ENCODE measurements at regions not wholly inside any gene's neighbourhood (a gene's known extent, or its start where the extent isn't known, plus 50 kb on each side); places are given as distances from the start of the nearest gene placed in this dataset.

DNA sequence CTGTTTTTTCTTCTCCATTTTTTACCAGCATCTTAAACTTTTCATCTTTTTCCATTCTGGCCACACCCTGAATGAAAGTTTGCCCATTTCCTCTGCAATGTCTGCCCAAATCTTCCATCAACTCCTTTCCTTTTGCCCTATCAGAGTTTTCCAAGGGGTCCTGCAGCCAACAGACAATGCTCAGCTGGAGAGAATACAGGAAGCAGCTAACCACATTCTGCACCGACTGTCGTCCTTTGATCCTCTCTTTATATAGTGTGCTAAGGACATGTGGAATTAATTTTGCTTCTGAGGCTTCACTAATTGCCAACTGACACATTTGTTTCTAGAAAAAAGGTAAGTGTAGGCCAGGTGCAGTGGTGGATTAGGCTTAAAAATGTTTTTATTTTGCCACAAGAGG lies 50.5 kb upstream of the DLX2 start:
- DNase-seq: no peak

DNA sequence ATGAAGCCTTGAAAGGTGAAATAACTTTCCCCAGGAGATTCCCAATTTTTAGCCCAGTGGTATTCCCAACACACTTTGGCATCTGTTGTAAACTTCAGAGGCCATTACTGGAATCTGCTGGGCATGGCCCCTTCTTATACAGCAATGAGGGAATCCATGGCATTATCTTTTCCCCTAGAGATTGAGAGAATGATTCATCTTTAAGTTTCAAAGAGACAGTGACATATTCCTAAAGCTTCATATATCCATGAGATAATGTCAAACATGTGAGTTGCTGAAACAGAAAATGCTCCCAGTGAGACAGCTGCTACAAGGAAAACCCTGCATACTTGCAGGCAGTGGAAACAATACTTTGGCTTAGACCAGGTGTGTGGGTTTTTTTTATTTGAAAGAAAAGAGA lies 51.1 kb upstream of the DLX2 start:
- no peak for DNase-seq

DNA sequence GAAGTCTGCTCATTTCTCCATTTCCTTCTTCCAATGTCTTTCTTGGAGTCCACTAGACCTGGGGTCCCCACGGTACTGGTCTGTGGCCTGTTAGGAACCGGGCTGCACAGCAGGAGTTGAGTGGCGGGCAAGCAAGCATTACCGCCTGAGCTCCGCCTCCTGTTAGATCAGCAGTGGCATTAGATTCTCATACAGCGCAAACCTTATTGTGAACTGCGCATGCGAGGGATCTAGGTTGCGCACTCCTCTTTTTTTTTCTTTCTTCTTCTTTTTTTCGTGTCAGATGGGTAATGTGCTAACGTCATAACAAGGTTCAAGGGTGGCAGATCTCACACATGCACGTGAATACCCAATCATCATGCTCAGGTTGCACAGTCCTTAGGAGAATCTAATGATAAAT lies 53.1 kb upstream of the DLX2 start:
- DNase-seq: no peak

- no peak for DNase-seq
Measured at GRCh38 chr2:172160839-172161238, 58.1 kb upstream of the DLX2 start.

GRCh38 chr2:172162225-172162733 lies 59.6 kb upstream of the DLX2 start:
- no peak for DNase-seq

- DNase-seq: no peak
Measured at GRCh38 chr2:172162739-172163336, 60.1 kb upstream of the DLX2 start.

- no peak for DNase-seq
Measured at GRCh38 chr2:172168917-172169346, 66.2 kb upstream of the DLX2 start.

- no peak for DNase-seq
Measured at GRCh38 chr2:172169611-172170010, 66.9 kb upstream of the DLX2 start.

- no peak for DNase-seq
Measured at GRCh38 chr2:172172513-172173173, 69.9 kb upstream of the DLX2 start.

DNA sequence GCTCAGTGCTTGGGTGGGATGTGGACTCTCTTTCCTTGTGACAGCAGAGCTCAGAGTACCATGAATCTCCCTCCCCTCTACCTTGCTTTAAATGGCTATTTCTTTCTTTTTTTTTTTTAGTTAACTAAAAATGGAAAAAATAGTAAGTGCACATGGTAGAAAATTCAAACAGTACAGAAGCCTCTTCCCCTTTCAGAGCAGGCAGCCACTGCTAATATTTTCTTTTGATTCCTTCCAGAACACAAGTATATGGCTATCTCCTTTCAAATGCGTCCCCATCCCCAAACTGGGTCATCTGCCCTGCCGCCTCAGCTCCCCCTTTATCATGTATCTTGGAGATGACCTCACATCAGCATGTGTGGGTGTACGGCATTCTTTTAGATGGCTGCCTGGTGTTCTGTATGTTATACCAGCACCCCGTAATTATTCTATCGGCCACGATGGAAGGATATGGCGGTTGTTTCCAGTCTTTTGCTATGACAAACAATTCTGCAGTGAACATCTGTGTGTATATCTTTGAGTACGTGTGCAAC lies 70.5 kb upstream of the DLX2 start:
- no peak for DNase-seq

DNA sequence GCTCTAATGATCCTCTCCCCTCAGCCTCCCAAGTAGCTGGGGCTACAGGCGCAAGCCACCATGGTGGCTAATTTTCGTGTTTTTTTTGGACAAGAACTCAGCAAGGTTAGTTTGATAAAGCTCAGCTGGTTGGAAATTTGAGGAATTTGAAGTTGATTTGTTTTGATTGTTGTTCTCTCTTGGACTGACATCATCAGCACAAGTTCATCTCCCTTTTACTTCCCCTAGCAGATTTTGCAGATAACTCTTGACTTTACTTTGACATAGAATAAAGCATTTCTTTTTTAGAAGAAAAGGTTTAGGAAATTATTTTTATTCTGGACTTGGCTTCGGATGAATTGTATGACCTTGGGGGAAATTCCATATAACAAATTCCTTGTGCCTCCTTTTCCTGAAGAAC lies 74.9 kb upstream of the DLX2 start:
- no peak for DNase-seq

GRCh38 chr2:172177996-172178395 lies 75.3 kb upstream of the DLX2 start:
- no peak for DNase-seq

- DNase-seq: no peak
Measured at GRCh38 chr2:172179045-172179701, 76.5 kb upstream of the DLX2 start.

DNA sequence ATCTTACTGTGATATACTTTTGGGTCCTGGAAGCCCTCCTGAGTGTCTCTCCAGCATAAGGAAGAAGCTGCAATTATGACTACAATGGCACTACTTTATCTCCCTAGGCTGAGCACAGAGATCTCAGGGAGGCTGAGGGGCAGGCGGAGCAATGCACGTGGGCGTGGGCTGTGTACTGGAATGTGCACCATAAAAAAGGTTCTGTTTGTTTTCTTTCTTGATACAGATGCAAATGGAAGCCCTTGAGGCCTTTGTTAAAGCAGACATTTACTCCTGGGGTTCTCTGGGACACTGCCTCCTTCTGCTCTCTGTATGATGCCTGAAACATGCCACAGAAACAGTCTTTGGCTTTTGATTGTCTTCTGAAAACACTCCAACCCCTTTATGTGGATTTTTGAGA lies 79.1 kb upstream of the DLX2 start:
- DNase-seq: no peak

GRCh38 chr2:172182624-172183023 lies 79.9 kb upstream of the DLX2 start:
- DNase-seq: no peak

- DNase-seq: no peak
Measured at GRCh38 chr2:172193331-172194089, 90.8 kb upstream of the DLX2 start.

GRCh38 chr2:172195836-172196376 lies 93.2 kb upstream of the DLX2 start:
- DNase-seq: no peak

DNA sequence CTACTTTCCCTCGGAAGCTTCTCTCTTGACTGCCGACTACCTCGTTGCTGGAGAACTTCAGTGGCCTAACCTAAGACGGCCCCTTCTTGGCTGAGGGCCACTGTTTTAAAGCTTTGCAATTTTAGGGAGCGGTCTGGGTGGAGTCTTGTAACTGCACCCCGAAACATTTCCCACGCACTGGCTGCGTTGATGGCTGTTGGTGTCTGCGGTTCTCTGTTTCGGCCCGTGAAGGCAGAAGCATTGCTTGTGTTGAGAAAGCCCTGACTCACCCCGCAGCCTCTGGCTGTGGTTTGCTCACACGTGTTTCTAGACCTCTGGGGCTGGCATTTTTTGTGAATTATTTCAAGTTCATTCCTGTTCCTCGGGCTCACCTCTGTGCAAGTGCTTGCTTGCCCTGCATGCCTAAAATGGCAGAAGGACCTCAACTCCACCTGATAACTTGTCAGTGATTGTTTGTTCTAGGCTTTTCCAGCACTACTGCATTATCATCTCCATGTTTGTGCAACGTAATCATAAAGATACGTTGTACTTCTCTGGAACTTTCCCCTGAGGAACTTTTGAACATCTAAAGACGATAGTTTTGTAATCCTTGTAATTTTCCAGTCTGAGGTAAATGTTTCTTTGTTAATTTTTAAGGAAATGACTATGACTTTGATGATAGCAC lies 94.2 kb upstream of the DLX2 start:
- no peak for DNase-seq

GRCh38 chr2:172198361-172198760 lies 95.7 kb upstream of the DLX2 start:
- DNase-seq: no peak

GRCh38 chr2:172198908-172199307 lies 96.2 kb upstream of the DLX2 start:
- DNase-seq: no peak

DNA sequence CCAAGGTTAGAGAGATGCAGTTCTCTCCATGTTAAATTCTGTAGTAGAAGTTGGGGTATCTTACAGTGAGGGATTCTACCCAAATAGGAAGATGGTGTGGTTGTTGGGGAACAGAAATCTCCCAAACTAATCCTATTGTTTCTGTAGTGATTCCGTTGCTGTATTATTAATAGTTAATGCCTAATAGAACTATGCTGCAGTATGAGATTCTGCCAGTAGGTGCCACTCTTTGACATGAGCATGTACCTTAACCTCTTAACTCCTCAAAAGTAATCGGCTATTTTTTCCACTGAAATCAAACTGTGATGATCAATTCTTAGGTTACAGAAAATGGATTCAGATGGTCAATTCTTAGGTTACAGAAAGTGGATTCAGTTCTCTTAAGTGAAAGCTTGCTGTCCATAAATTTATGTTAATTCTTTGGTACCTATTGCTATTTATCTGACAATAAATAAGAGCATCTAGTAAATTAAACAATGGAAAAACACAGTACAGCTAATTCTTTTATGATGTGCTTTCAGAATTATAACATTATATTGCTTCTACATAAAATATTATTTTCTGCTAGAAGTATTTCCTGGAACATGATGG lies 97.9 kb upstream of the DLX2 start:
- no peak for DNase-seq

GRCh38 chr2:172204309-172204708 lies 101.6 kb upstream of the DLX2 start:
- DNase-seq: no peak

All from NCI-H446 treated with DMSO at 0.1 percent for 48 hours (cell line).